DMS 273 (cell line): ENCODE measurements at regions not wholly inside any gene's neighbourhood (a gene's known extent, or its start where the extent isn't known, plus 50 kb on each side); places are given as distances from the start of the nearest gene placed in this dataset.

Source experiments
- DNase-seq: peaks from one replicate; lab custom pipeline; 2025; ENCODE audit not compliant: unreplicated experiment; lab: John Stamatoyannopoulos, UW

DNA sequence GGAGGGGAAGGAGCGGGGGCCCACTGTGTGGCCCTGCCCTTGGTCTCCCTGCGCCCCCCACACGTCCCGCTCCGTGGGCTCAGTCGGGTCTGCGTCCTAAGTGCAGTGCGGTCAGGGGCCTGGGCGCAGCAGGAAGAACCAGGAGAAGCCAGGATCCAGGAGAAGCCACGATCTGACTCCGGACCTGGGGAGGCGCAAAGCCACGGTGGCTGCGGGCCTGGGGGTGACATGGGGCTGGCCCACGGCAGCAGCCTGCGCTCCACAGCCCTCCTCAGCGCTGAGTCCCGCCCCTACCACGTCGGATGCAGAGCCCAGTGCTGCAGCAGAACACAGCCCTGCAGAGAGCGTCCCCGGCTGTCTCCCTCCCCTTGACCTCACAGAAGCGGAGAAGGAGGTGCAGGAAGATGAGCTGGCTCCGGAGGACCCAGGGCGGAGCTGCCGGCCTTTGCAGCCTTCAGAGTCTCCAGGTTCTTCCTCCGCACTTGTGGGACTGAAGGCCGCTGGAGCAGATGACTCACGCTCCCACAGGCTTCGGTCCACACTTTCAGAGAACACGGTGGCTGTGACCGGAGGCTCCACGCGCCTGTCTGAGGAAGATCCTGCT is 589.2 kb upstream of the SALL3 start:
- no peak for DNase-seq

DNA sequence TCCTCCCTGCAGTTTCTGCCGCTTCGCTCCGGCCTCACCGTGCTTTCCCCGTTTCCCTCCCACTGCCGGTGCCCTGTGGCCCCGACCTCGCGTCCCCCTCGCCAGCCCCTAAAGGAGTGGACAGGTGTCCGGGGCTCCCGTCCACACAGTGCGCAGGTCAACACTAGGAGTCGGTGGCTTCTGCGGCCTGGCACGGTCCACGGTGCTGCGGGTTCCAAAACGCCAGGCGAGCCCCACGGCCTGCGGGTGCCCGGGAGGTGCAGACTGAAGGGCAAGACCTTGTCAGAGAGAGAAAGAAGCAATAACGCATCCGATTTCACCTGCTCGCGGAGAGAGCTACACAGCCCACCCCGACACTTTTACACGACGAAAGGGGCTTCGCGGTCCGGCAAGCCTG is 588.7 kb upstream of the SALL3 start:
- no peak for DNase-seq

DNA sequence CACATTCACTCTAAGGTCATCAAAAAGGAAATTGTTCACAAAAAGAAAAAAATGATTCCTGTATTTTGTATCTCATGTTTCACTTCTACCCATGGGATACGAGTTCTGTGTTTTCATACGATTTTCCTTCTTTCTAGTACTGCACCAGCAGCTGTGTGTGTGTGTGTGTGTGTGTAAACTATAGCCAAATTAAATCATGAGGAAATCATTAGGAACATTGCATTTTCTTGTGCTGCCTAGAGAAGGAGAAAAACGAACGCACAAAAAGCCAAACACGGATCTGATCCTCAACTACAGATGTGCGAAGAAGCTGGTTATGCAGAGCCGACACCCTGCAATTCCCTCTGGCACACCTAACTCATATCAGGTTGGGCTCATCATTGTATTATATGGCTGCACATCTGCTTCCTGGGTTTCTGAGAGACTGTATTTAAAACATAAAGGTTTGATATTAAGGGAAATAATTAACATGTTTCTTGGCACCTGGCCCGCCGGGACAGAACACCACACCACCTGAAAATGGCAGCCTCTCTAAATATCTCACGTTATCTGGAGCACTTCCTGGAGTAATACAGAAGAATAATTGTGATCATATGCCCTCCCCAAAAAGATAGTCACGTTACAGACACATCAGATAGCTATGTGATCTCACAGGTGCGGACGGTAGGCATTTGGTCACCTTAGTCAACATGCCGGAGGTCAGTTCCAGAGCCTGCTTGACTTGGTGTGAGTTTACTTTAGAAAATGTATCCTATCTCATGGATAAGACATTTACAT is 586.3 kb upstream of the SALL3 start:
- DNase-seq: no peak

- DNase-seq: no peak
Observed at GRCh38 chr18:78396077-78396476, 583.5 kb upstream of the SALL3 start.

DNA sequence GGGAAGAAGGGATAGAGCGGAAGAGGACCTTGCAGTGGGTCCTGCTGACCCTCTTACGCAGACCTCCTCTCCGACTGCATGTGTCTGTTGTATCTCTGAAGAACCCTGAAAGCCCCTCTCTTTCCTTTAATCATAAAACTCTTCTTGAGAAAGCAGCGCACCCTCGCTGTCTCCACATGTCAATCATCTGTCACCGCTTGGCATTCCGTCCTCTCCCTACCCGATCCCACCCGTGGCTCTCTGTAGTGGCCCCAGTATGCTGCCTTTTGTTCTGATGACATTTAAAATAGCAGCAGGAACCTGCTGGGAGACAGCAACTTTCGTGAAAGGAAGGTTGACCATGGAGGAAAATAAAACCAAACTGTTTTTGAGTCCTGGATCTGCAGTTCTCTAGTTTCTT is 582.9 kb upstream of the SALL3 start:
- no peak for DNase-seq

DNA sequence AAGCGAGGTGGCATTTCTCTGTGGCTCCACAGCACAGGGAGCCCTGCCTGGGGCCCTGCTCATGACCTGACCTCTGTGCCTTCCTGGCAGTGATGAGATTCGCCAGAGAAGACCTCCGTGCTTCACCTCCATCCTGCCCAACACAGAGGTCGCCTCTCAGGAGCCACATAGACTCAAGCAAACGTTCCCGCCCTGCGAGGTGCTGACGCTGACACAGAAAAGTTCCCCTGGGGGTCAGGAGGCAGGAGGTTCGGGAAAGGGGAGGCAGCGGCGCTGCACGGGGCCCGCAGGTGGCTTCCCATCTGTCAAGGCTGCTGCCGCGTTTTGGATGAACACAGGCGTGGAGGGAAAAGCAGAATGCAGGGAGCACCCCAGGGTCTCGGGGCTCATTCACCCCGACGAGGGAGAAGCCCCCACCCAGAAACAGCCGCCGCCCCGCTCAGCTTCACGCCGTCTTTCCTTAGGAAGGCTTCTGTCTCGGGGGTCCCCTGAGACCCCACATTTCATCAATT is 579.6 kb upstream of the SALL3 start:
- DNase-seq: no peak

- DNase-seq: no peak
Observed at GRCh38 chr18:78402440-78402839, 577.2 kb upstream of the SALL3 start.

DNA sequence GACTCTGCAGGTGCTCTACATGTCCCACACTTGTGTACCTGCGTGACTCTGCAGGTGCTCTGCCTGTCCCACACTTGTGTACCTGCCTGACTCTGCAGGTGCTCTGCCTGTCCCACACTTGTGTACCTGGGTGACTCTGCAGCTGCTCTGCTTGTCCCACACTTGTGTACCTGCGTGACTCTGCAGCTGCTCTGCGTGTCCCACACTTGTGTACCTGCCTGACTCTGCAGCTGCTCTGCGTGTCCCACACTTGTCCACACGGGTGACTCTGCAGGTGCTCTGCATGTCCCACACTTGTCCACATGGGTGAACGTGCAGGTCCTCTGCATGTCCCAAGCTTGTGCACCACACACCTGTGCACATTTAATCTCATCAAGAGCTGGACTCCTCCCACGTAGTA is 576.7 kb upstream of the SALL3 start:
- no peak for DNase-seq

DNA sequence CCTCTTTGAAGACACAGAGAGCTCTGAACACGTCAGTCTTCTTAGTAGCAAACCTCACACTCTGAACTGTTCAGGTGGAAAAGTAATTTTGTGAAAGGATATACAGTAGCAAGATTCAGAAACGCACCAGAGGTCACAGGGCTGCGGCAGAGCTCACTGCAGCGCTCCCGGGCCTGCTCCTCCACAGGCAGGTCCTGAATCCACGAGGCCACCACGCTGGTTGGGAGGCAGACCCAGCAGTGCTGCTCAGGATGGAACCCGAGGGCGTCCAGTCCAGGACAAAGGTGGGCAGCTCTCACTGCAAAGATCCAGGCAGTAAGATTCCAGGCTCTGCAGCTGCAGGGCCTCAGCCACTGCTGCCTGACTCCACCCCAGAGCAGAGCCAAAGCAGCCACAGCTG is 576.2 kb upstream of the SALL3 start:
- no peak for DNase-seq

DNA sequence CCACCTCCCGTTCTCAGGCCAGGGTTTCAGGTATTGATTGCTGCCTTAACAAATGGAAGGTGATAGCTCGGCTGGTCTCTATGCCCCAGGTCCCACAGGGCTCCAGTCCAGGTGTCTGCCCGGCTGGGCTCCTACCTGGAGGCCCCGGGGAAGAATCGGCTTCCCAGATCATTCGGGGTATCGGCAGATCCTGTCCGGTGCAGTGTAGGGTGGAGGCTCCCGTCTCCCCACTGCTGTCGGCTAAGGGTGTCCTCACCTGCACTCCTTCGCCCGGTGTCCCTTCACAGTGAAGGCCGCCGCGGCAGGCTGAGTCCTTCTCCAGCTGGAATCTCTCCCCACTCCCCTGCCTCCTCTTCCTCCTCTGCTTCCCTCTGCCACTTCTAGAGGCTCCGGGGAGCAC is 573.9 kb upstream of the SALL3 start:
- no peak for DNase-seq

DNA sequence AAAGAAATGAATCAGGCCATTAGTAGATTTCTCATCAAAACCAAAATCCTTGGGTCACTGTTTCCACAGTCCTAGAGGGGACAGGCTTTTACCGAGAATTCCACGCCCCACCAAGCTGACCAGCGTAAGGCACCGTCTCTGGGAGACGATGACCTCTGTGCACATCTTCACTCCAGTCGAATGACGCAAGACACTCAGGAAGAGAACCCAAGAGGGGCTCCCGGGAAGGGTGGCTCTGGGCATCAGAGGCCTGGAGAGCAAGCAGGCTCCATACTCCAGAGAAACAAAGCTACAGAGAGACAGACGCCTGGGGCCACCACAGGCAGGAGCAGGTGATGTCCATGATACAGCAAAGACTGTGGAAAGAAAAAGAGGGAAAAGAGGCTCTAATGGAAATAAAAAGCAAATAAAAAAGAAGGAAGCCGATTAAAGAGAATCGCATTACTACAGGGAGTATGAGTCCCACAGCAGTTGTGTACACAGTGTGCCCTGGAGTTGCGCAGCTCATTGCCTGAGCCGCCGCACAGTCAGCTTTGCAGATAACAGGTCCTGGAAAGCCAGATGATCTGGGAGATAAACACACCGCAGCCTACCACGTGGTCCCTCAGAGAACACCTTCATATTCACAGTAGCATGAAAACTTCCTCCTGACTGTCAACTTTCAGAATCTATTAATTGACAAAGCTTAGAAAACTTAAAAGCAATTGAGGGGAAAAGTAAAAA is 572.7 kb upstream of the SALL3 start:
- DNase-seq: no peak

- no peak for DNase-seq
Observed at GRCh38 chr18:78407466-78407844, 572.2 kb upstream of the SALL3 start.

GRCh38 chr18:78408623-78409022 is 571.0 kb upstream of the SALL3 start:
- no peak for DNase-seq

DNA sequence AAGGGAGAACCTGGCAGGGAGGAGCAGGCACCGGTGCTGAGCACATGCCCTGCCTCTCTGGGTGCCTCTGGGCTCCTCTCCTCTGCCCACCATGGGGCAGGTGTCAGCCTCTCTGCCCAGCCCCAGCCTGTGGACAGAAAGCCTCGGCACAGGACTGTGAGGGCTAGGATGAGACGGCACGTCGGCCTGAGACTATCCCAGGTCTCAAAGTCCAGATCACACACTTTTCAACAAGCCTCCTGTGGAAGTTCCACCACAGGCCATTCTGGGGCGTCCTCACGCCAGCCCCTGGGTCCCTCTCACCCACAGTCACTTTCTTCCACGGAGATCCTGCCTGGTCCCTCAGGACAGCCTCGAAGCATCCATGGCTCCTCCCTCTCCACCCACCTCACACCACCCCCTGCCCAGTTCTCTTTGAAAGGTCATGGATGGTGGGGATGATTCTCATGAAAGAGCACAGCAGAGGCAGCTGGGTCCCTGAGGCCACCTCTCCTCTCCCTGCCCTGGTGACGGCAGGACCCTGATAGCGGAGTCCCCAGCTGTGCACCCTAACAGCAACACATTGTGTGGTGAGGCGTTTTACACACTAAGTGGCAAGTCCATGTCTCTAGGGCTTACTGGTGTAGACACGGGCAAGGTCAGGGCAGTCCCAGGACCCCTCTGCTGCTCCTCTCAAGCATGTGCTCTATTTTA is 569.4 kb upstream of the SALL3 start:
- DNase-seq: no peak

DNA sequence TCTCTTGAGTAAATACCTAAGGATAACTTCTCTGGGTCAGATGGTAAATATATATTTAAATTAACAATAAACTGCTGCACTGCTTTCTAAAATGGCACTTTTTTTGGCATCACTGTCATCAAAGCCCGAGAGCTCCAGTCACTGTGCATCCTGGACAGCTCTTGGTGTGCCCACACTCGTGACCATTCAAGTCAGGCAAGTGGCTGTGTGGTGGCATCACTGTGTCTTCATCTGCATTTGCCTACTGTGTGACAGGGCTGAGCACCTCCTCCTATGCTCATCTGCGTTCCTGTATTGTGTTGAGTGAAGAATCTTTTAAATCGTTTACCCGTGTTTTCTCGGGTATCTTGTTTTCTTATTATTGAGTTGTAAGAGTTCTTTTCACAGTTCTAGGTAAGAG is 568.1 kb upstream of the SALL3 start:
- DNase-seq: no peak

- no peak for DNase-seq
Observed at GRCh38 chr18:78414302-78414701, 565.3 kb upstream of the SALL3 start.

DNA sequence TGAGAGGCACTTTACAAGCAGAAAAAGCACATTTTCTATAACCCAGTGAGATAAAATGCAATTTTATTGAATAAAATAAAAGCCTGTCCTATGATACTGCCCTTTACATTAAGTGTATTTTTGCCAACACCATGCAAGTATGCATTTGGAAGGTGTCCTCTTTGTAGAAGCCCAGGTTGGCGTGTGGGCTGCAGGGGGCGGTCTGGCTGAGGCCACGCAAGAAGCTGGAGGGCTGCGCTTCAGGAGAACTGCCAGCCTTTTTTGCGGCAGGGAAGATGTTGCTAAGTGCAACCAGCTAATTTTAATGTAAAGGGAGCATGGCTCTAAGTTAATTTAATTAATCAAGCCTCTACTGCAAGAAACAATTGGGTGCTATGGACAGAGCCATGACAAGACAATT is 562.8 kb upstream of the SALL3 start:
- no peak for DNase-seq

- no peak for DNase-seq
Observed at GRCh38 chr18:78418379-78418778, 561.2 kb upstream of the SALL3 start.

- DNase-seq: no peak
Observed at GRCh38 chr18:78419171-78419570, 560.4 kb upstream of the SALL3 start.

DNA sequence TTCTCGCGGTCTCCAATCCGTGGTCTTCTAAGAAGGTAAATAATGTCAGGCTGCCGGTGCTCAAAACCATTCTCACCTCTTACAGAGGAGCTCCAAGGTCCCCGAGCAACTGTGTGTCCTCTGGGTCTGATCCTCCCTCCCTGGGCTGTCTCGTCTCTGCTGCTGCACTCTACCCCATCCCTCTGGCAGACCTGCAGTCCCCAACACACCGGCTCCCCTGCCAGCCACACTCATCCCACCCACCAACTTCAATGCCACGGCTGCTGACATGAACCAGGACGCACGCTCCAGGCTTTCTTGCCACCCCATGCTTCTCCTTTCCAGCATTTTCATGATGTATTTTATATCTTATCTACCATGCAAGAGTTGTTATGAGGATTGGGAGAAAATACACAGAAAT is 559.5 kb upstream of the SALL3 start:
- DNase-seq: no peak

DNA sequence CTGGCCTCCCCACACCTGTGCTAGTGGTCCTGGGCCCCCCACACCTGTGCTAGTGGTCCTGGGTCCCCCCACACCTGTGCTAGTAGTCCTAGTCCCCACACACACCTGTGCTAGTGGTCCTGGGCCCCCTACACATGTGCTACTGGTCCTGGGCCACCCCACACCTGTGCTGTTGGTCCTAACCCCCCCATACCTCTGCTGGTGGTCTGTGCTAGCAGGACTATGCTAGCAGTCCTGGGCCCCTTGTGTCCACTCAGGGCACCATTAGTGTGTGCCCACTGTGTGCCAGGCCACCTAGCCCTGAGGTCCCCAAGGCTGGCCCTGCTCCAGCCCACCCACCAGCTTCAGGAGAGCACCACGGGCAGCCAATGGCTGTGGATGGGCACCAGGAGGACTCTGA is 558.2 kb upstream of the SALL3 start:
- no peak for DNase-seq

- DNase-seq: no peak
Observed at GRCh38 chr18:78422336-78422735, 557.3 kb upstream of the SALL3 start.
